Fibroblast of skin of left quadriceps (primary cell): ENCODE measurements at regions not wholly inside any gene's neighbourhood (a gene's known extent, or its start where the extent isn't known, plus 50 kb on each side); places are given as distances from the start of the nearest gene placed in this dataset.
"Not testable (repeated sequence)": the region's sequence is repeated elsewhere in the genome, so short reads cannot be mapped to it uniquely, and the experiment has no call there.

ENCODE experiments used
- DNase-seq, 2 experiments: peaks; one replicate each; pipeline ENCODE4 v3.0.0-alpha.2; 2013; ENCODE audit warnings: low read depth in 2 of 2

GRCh38 chr2:234898534-234899053 lies 53.2 kb upstream of the SH3BP4 start:
- no peak for DNase-seq

- not testable (repeated sequence) for DNase-seq
Measured at GRCh38 chr2:234888442-234888841, 63.4 kb upstream of the SH3BP4 start.

GRCh38 chr2:234887195-234887594 lies 64.6 kb upstream of the SH3BP4 start:
- no peak for DNase-seq

- no peak for DNase-seq
Measured at GRCh38 chr2:234885886-234886285, 65.9 kb upstream of the SH3BP4 start.

- DNase-seq = no peak
Measured at GRCh38 chr2:234885118-234885517, 66.7 kb upstream of the SH3BP4 start.

- no peak for DNase-seq
Measured at GRCh38 chr2:234884591-234884990, 67.2 kb upstream of the SH3BP4 start.

GRCh38 chr2:234881413-234882241 lies 70.2 kb upstream of the SH3BP4 start:
- peak; percentile 53 to 56 for DNase-seq

GRCh38 chr2:234880551-234881211 lies 71.1 kb upstream of the SH3BP4 start:
- no peak for DNase-seq

GRCh38 chr2:234879671-234880455 lies 72.0 kb upstream of the SH3BP4 start:
- no peak for DNase-seq

- not testable (repeated sequence) for DNase-seq
Measured at GRCh38 chr2:234876621-234877020, 75.2 kb upstream of the SH3BP4 start.

GRCh38 chr2:234874347-234875046 lies 77.3 kb upstream of the SH3BP4 start:
- DNase-seq = no peak

GRCh38 chr2:234873828-234874173 lies 78.0 kb upstream of the SH3BP4 start:
- DNase-seq = no peak

- no peak for DNase-seq
Measured at GRCh38 chr2:234873103-234873827, 78.6 kb upstream of the SH3BP4 start.

GRCh38 chr2:234869969-234870368 lies 81.8 kb upstream of the SH3BP4 start:
- no peak for DNase-seq

GRCh38 chr2:234869164-234869563 lies 82.7 kb upstream of the SH3BP4 start:
- DNase-seq = no peak

- DNase-seq = no peak
Measured at GRCh38 chr2:234867882-234868285, 83.9 kb upstream of the SH3BP4 start.

- no peak for DNase-seq
Measured at GRCh38 chr2:234865586-234865985, 86.2 kb upstream of the SH3BP4 start.

GRCh38 chr2:234865040-234865439 lies 86.8 kb upstream of the SH3BP4 start:
- no peak for DNase-seq

GRCh38 chr2:234864506-234864905 lies 87.3 kb upstream of the SH3BP4 start:
- no peak for DNase-seq

- no peak for DNase-seq
Measured at GRCh38 chr2:234863043-234863934, 88.5 kb upstream of the SH3BP4 start.
